GM12891 (cell line): ENCODE measurements at regions not wholly inside any gene's neighbourhood (a gene's known extent, or its start where the extent isn't known, plus 50 kb on each side); places are given as distances from the start of the nearest gene placed in this dataset.

Source experiments
- POLR2A ChIP-seq: IDR thresholded peaks from 2 replicates; pipeline ENCODE4 v1.6.1; 2011; ENCODE audit warnings: low read depth, low read length, control low read depth
- POLR2AphosphoS5 ChIP-seq: IDR thresholded peaks from 2 replicates; pipeline ENCODE4 v1.6.1; 2011; ENCODE audit warnings: low read depth, low read length, control low read depth
- POU2F2 ChIP-seq: IDR thresholded peaks from 2 replicates; pipeline ENCODE4 v1.6.1; 2011; ENCODE audit warnings: low read depth, mild to moderate bottlenecking, control low read depth, low read length, moderate library complexity
- TAF1 ChIP-seq: IDR thresholded peaks from 2 replicates; pipeline ENCODE4 v1.6.1; 2011; ENCODE audit warnings: low read depth, low read length, control low read depth

DNA sequence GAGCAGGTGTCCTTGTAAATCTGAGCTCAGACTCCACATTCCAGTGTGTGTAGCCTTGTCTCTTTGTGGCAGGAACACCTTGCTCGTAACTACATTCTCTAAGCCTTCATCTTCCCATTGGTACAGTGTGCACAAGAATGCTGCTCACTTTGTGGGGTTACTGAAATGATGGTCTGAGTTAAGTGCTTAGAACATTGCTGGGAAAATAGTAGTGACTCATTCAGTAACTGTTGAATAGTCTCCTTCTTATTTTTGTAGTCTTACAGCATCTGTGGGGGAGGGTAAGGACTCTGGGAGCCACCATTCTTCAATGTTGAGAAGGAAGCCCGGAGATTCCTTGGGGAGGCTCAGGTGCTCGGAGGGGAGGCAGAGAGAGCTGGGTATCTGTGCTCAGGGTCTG lies 236.0 kb upstream of the HDAC4 start:
- no peak for TF ChIP-seq POLR2AphosphoS5
- no peak for TF ChIP-seq POLR2A
- no peak for TF ChIP-seq TAF1
- TF ChIP-seq POU2F2 = no peak
